SKM-1 (cell line): ENCODE measurements at regions not wholly inside any gene's neighbourhood (a gene's known extent, or its start where the extent isn't known, plus 50 kb on each side); places are given as distances from the start of the nearest gene placed in this dataset.
"Not testable (repeated sequence)": the region's sequence is repeated elsewhere in the genome, so short reads cannot be mapped to it uniquely, and the experiment has no call there.

Source experiments
- DNase-seq: peaks from one replicate; lab custom pipeline; 2025; ENCODE audit not compliant: unreplicated experiment; lab: John Stamatoyannopoulos, UW

DNA sequence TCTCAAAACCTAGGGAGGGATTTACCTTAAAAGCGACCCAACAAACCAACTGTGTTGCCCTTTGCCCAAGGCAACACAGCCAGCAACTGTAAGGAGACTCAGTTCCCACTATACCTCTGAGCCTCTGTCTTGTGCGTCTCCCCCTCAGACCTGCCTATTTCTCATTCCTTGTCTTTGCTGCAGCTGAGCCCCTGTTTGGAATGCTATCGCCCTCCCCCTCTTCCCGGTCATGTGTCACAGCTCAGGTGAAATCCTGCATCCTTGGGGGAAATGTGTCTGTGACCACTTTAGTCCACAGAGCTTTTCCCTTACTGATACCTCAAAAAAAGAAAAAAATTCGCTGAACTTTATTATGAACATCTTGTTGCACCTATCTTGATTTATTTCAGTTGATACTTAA lies 52.0 kb upstream of the LRIG1 start:
- DNase-seq, result no peak

GRCh38 chr3:66553441-66554113 lies 52.8 kb upstream of the LRIG1 start:
- DNase-seq, result no peak

- no peak for DNase-seq
Measured at GRCh38 chr3:66554178-66554577, 53.4 kb upstream of the LRIG1 start.

GRCh38 chr3:66555214-66555844 lies 54.5 kb upstream of the LRIG1 start:
- DNase-seq, result no peak

GRCh38 chr3:66557170-66557569 lies 56.3 kb upstream of the LRIG1 start:
- no peak for DNase-seq

- not testable (repeated sequence) for DNase-seq
Measured at GRCh38 chr3:66559924-66560323, 59.1 kb upstream of the LRIG1 start.

DNA sequence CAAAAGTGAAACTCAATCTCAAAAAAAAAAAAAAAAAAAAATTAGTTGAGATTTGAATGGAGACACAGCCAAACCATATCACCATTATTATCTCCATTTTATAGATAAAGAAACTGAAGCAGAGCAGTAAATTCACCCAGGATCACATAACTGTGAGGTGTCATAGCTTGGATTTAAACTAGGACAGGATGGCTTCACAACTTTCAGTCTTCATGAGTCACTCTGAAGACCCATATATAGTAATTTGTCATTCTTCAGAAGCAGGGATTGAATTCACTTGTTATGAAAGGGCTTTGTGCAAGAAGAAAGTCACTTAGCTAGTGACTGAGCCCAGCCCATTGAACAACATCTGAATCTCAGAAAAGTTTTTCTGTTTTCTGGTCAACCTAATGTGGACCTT lies 60.5 kb upstream of the LRIG1 start:
- DNase-seq, result no peak

GRCh38 chr3:66565301-66565700 lies 64.5 kb upstream of the LRIG1 start:
- no peak for DNase-seq

- no peak for DNase-seq
Measured at GRCh38 chr3:66567077-66567476, 66.3 kb upstream of the LRIG1 start.

- DNase-seq, result no peak
Measured at GRCh38 chr3:66572090-66572675, 71.4 kb upstream of the LRIG1 start.

DNA sequence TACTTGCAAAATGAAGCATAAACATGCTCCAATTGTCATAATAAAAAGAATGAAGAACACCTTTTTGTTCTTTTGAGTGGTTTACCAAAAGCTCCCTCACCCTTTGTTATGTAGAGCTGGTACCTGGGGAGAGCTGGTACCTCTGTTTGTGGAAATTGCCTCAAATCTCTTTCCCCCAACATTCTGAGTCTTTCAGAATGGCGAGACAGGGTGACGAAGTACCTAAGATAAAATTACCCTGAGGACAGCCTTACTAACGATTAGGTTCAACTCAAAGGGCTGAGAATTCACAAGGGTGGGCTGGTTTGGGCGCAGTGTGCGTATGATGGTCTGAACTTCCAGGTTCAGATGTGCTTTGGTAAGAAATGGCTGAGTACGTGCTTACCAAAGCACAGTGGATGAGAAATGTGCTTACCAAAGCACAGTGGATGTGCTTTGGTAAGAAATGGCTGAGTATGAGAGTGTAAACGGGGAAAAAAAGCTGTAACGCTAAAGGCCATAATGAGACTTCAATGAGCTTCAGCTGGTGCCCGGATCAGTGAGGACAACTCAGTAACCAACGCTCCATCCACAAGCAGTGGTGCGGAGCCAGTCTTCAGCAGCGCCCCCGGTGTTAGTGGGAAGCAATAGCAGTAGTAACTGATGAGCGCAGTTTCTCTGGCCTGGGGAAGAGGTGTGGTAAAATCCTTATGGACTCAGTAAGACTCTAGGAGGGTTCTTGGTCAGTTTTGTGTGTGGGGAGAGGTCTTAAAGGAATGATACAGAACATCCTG lies 72.3 kb upstream of the LRIG1 start:
- no peak for DNase-seq

GRCh38 chr3:66574091-66574490 lies 73.3 kb upstream of the LRIG1 start:
- no peak for DNase-seq

DNA sequence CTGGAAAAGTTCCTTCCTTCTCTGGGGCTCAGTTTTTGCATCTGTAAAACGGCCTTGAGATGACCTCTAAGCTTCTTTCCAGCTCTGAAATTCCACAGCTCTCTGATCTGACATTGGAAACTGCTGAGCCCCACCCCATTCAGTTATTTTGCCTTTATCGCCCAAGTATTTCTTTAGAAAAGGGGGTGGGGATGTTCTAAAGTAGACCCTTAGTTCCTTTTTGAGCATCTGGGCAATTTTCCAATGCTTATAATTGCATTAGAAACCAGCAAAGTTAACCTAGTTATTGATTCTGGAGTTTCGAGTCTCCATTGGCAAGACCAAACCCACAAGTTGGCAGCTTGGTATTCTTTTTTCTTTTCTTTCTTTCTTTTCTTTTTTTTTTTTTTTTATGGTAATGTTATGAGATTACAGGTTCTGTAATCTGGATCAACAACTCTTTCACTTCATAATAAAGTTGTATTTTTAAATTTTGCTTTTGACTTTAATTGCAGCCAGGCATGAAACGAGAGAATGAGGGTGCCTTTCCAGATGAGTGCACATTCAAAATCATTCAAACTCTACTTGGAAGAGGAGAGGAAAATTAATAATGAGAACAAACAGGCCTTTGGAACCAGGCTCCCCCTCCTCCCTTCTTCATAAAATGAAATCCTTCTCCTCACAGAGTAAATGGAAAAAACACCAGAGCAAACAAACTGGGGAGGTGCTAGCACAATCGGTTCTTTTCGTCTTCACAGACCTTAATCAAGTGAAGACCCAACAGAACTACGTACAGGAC lies 76.8 kb upstream of the LRIG1 start:
- DNase-seq, result no peak

DNA sequence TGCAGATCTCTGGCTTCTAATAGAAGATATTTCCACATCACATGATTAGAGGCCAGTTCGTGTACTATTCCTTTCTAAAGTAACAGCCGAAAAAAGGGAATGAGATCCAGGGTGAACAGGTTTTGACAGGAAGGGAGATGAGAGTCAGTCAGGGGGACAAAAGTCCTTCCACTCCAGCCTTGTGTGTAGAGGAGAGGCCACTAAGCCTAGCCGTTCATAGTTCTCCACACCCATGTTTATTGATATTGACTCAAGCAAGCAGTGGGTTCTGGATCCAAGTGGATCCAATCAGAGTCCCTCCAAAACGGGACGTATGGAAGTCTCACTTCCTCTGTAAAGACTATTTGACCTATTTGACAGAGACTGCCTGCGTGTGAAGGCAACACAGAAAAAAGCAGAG lies 80.4 kb upstream of the LRIG1 start:
- no peak for DNase-seq

DNA sequence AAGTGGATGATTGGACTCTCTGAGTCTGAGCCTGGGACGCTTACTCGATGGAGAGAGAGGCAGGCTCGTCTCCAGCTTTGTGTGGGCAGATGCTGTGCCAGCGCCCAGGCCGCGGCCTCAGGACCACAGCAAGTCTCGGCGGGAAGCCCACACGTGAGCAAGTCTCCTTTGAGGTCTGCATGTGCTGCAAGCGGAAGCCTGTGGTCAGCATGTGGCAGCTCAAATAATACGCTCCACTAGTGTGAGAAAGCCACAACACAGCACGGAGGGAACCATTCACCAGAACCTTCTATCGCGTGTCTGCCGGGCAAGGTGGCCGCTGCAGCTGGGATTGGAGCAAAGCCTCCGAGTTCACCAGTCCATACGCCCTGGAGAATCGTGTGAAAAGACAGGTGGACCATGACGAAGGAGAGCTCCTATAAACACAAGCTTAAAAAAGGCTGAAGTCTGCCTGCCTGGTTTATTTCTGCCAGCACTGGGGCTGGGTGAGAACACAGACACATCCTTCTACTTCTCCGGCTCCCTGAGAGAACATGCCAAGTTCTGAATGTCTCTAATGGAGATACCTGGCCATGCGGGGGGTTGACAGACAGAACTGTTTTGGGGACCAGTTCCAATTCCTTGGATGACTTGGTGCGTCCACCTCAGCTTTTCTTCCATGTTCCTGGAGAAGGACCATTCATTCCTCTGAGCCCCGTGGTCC lies 82.0 kb upstream of the LRIG1 start:
- DNase-seq, result no peak

DNA sequence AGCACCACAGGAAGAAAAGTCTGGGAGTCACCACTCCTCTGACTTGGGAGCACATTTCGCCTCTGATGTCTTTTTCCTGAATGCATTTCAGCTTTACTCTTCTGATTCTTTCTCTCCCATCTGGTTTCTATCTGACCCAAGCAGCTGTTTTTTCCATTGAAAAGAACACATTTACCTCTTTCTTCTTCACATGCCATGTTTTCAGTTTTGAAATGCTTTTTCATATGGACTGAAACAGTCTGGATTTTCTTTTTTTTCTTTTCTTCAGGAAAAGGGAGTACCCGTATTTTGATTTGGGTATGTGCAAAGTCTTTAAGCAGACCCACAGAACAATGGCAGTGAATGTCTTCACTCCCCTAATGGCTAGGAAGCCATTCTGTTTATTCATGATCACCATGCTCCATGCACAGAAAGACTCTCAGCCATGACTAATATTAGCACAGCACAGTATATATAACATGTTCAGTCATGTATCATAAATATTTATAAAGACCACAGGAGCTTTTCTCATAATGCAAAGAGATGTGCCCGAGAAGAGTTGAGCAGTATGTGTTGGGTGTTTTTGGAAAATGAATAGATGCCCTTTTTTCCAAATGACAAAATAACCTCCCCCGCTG lies 82.7 kb upstream of the LRIG1 start:
- no peak for DNase-seq

- DNase-seq, result peak; percentile 29
Measured at GRCh38 chr3:66585520-66586095, 84.8 kb upstream of the LRIG1 start.

DNA sequence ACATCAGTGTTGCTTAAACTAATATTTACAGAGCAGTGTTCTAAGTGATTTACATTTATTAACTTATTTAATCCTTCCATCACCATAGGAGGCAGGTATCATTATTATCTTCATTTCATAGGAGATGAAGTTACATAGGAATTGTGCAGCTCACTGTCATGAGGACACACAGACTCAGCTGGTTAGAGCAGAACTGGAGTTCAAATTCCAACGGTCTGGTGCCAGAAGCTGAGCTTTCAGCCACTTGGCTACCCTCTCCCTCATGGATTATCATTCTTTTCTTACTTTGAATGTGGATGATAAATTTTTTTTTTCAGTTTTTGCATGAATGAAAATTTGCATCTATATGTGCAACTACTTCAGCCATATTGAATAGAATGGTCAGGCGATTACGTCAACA lies 86.0 kb upstream of the LRIG1 start:
- no peak for DNase-seq

GRCh38 chr3:66588340-66588847 lies 87.6 kb upstream of the LRIG1 start:
- no peak for DNase-seq
